ENCODE measurements at regions not wholly inside any gene's neighbourhood (a gene's known extent, or its start where the extent isn't known, plus 50 kb on each side); places are given as distances from the start of the nearest gene placed in this dataset.

DNA sequence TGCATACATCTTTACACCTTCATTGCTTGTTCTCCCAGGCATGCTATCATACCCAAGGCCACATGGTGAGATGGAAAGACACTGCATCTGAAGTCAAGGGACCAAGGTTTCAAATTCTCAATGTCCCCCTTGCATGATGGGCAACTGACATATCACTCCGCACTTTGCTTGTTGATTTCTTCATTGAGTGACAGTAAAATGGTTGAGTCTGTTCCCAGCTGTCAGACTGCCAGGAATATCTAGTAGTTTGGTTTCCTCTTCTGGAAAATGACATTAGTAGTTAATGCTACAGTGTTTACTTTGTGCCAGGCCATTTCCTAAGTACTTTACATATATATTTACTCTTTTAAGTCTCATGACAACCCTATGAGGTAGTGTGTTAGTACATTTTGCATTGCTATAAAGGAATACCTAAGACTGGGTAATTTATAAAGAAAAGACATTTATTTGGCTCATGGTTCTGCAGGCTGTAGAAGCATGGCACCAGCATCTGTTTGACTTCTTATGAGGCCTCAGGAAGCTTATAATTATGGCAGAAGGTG lies 114.4 kb downstream of the PCSK1 start:
- no peak for ATAC-seq (ENCODE audit: poor library complexity)
- H3K4me1 ChIP-seq (ENCODE audit: insufficient read depth, low read length) = no peaks in the 10 kb centered on the region
- TF ChIP-seq, protein P1, sequence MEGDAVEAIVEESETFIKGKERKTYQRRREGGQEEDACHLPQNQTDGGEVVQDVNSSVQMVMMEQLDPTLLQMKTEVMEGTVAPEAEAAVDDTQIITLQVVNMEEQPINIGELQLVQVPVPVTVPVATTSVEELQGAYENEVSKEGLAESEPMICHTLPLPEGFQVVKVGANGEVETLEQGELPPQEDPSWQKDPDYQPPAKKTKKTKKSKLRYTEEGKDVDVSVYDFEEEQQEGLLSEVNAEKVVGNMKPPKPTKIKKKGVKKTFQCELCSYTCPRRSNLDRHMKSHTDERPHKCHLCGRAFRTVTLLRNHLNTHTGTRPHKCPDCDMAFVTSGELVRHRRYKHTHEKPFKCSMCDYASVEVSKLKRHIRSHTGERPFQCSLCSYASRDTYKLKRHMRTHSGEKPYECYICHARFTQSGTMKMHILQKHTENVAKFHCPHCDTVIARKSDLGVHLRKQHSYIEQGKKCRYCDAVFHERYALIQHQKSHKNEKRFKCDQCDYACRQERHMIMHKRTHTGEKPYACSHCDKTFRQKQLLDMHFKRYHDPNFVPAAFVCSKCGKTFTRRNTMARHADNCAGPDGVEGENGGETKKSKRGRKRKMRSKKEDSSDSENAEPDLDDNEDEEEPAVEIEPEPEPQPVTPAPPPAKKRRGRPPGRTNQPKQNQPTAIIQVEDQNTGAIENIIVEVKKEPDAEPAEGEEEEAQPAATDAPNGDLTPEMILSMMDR (IDR thresholded peaks at IDR 0.05) = no peak
- Mint-ChIP-seq H3K27me3 (peaks cover 20% of the 10 kb centered on the region), H3K4me1 (ENCODE audit: low read depth) (no peaks in the 10 kb centered on the region), H3K36me3 (ENCODE audit: low read depth) (no peaks in the 10 kb centered on the region), H3K9me3 (no peaks in the 10 kb centered on the region), H3K4me3 (no peak overlapping the region), H3K27ac (no peak overlapping the region)
- no peaks in the 10 kb centered on the region for H3K36me3 ChIP-seq (ENCODE audit: insufficient read depth, low read length)
- intact Hi-C loops (cut with DNase I, micrococcal nuclease) = no loop called here
- POLR2A ChIA-PET = no interaction called here
- H3K4me3 ChIP-seq (ENCODE audit: low read length) = no peak overlapping the region
- H3K27me3 ChIP-seq (ENCODE audit: control insufficient read depth in 1 of 2, insufficient read depth in 2 of 2, low read length in 2 of 2) = no peaks in the 10 kb centered on the region
- DNase-seq = no peak
- CTCF ChIA-PET = no interaction called here
- H3K9me3 ChIP-seq (ENCODE audit: control insufficient read depth in 1 of 2, insufficient read depth in 1 of 2, low read length in 2 of 2) = no peaks in the 10 kb centered on the region
- H3K27ac ChIP-seq (ENCODE audit: low read depth in 1 of 2, low read length in 2 of 2) = no peak overlapping the region

- Histone ChIP-seq H3K4me1 (ENCODE audit: insufficient read depth, low read length) (no peaks in the 10 kb centered on the region), H3K9me3 (ENCODE audit: control insufficient read depth in 1 of 2, insufficient read depth in 1 of 2, low read length in 2 of 2) (no peaks in the 10 kb centered on the region), H3K27me3 (ENCODE audit: control insufficient read depth in 1 of 2, insufficient read depth in 2 of 2, low read length in 2 of 2) (no peaks in the 10 kb centered on the region), H3K4me3 (ENCODE audit: low read length) (no peak overlapping the region), H3K36me3 (ENCODE audit: insufficient read depth, low read length) (no peaks in the 10 kb centered on the region), H3K27ac (ENCODE audit: low read depth in 1 of 2, low read length in 2 of 2) (no peak overlapping the region)
- POLR2A ChIA-PET = no interaction called here
- no peak overlapping the region for H3K4me3 Mint-ChIP-seq
- DNase-seq (no peak), ATAC-seq (ENCODE audit: poor library complexity) (no peak)
- H3K4me1 Mint-ChIP-seq (ENCODE audit: low read depth) = no peaks in the 10 kb centered on the region
- no peaks in the 10 kb centered on the region for H3K9me3 Mint-ChIP-seq
- H3K27me3 Mint-ChIP-seq = peaks cover 25% of the 10 kb centered on the region
- no peaks in the 10 kb centered on the region for H3K36me3 Mint-ChIP-seq (ENCODE audit: low read depth)
- no peak overlapping the region for H3K27ac Mint-ChIP-seq
- intact Hi-C loops (cut with DNase I, micrococcal nuclease) = no loop called here
- TF ChIP-seq, protein P1 (IDR thresholded peaks at IDR 0.05) = no peak
- CTCF ChIA-PET = no interaction called here
Observed at GRCh38 chr5:96317945-96318344, 115.1 kb downstream of the PCSK1 start.

DNA sequence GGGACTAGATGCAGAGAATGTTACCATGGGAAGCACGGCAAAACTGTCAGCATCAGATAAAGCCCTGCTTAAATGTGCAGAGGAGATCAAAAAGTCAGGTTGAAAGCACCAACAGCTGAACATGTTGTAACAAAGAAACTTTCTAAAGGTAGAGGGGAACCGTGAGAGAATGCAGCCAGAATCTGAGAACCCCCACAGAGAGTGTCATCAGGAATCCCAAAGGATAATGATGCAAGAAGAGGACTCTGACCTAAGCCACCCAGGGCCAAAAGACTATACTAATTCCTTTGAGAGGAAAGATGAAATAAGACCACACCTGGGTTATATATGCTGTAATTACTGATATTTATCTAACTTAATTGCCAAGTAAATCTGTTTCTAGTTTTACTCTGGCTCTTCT lies 116.6 kb downstream of the PCSK1 start:
- DNase-seq (no peak), ATAC-seq (ENCODE audit: poor library complexity) (no peak)
- peaks cover 34% of the 10 kb centered on the region for H3K27me3 Mint-ChIP-seq
- H3K4me3 Mint-ChIP-seq = no peak overlapping the region
- H3K36me3 ChIP-seq (ENCODE audit: insufficient read depth, low read length) = no peaks in the 10 kb centered on the region
- no peak overlapping the region for H3K27ac Mint-ChIP-seq
- H3K4me3 ChIP-seq (ENCODE audit: low read length) = no peak overlapping the region
- TF ChIP-seq, protein P1 (IDR thresholded peaks at IDR 0.05) = no peak
- no peaks in the 10 kb centered on the region for H3K9me3 Mint-ChIP-seq
- ChIA-PET CTCF (no interaction called here), POLR2A (no interaction called here)
- H3K36me3 Mint-ChIP-seq (ENCODE audit: low read depth) = no peaks in the 10 kb centered on the region
- no peaks in the 10 kb centered on the region for H3K9me3 ChIP-seq (ENCODE audit: control insufficient read depth in 1 of 2, insufficient read depth in 1 of 2, low read length in 2 of 2)
- intact Hi-C loops (cut with DNase I, micrococcal nuclease) = no loop called here
- H3K4me1 ChIP-seq (ENCODE audit: insufficient read depth, low read length) = no peaks in the 10 kb centered on the region
- no peaks in the 10 kb centered on the region for H3K27me3 ChIP-seq (ENCODE audit: control insufficient read depth in 1 of 2, insufficient read depth in 2 of 2, low read length in 2 of 2)
- no peaks in the 10 kb centered on the region for H3K4me1 Mint-ChIP-seq (ENCODE audit: low read depth)
- no peak overlapping the region for H3K27ac ChIP-seq (ENCODE audit: low read depth in 1 of 2, low read length in 2 of 2)

Data from CD4-positive, alpha-beta T cell (primary cell).